ENCODE measurements at regions not wholly inside any gene's neighbourhood (a gene's known extent, or its start where the extent isn't known, plus 50 kb on each side); places are given as distances from the start of the nearest gene placed in this dataset.

GRCh38 chr1:168482106-168482505, 61.7 kb downstream of the XCL2 start:
- peaks cover 0 to 9% (median 2%) of the 10 kb centered on the region in 4 experiments; a peak in 3 of 7 replicates for H3K4me1 ChIP-seq (replicated peaks in 1 of 4; ENCODE audit: control insufficient read depth in 3 of 4, insufficient read depth in 4 of 4, low read length in 3 of 4)
- H3K9me3 ChIP-seq (ENCODE audit: insufficient read depth in 2 of 2, low read depth in 1 of 2, low read length in 1 of 2) = no peaks in the 10 kb centered on the region
- H3K27me3 ChIP-seq (replicated peaks in 1 of 4; ENCODE audit: control insufficient read depth in 3 of 4, extremely low read depth in 1 of 4, insufficient read depth in 3 of 4, low read length in 3 of 4) = no peaks in the 10 kb centered on the region
- no peak overlapping the region for H3K4ac ChIP-seq (replicated peaks; ENCODE audit: insufficient read length, low read depth, low read length)
- H2BK15ac ChIP-seq (ENCODE audit: low read length) = no peak overlapping the region
- POLR2A ChIA-PET (ENCODE audit: partially characterized antibody) = no interaction called here
- H4K8ac ChIP-seq (ENCODE audit: extremely low read depth, insufficient read depth, low read length) = no peak overlapping the region
- no peak overlapping the region for H3K18ac ChIP-seq (ENCODE audit: extremely low read depth, low read length)
- no peaks in the 10 kb centered on the region for H3K79me1 ChIP-seq (ENCODE audit: low read depth, low read length)
- DNase-seq (ENCODE audit: low read depth in 1 of 2, low spot score in 2 of 2) = no peak
- CTCF ChIA-PET (ENCODE audit: partially characterized antibody) = interaction anchor here (0.9 to 1.6 kb wide), 8 partner anchors 24 to 255 kb away, joined by 3 to 6 read pairs (median 3); no protein-coding TSS in a partner anchor
- H3K14ac ChIP-seq (ENCODE audit: insufficient read length) = no peak overlapping the region
- H3K4me3 ChIP-seq (ENCODE audit: extremely low read depth in 1 of 4, insufficient read depth in 2 of 4, low read depth in 3 of 4, low read length in 4 of 4) = no peak overlapping the region
- 0 out of 2 replicates have a peak overlapping the region, but pooled peaks have one; percentile 10 for H2BK12ac ChIP-seq (ENCODE audit: low read depth, low read length)
- peak overlapping the region in 1 of 2 experiments; percentile 40; a peak in 2 of 4 replicates for H3K4me2 ChIP-seq (ENCODE audit: insufficient read depth in 1 of 2, low read depth in 2 of 2, low read length in 2 of 2)
- no peak overlapping the region for H2BK5ac ChIP-seq (ENCODE audit: low read depth, low read length)
- peak; percentile 32 for FAIRE-seq
- no peak overlapping the region for H4K91ac ChIP-seq (replicated peaks; ENCODE audit: insufficient read length, low read length)
- H3K56ac ChIP-seq (replicated peaks; ENCODE audit: insufficient read length, low read depth, low read length) = no peak overlapping the region
- TF ChIP-seq TEAD4 (IDR thresholded peaks at IDR 0.05; ENCODE audit: low read depth, low read length) = 0 out of 2 replicates have a peak, but pooled peaks have one; percentile 38
- TF ChIP-seq CTBP2 (IDR thresholded peaks at IDR 0.05; ENCODE audit: borderline replicate concordance, insufficient read depth, insufficient read length, low read length) = no peak
- TF ChIP-seq SIRT6 (IDR thresholded peaks at IDR 0.05; ENCODE audit: low read length) = no peak
- no peak for TF ChIP-seq RFX5 (IDR thresholded peaks at IDR 0.05; ENCODE audit: borderline replicate concordance, low read depth, low read length)
- TF ChIP-seq KDM5A (IDR thresholded peaks at IDR 0.05; ENCODE audit: low read length) = no peak
- TF ChIP-seq SUZ12 (IDR thresholded peaks at IDR 0.05; ENCODE audit: low read length) = no peak
- H2AFZ ChIP-seq (ENCODE audit: low read length) = no peak overlapping the region
- H4K5ac ChIP-seq (ENCODE audit: insufficient read length, low read depth, low read length) = no peak overlapping the region
- H4K20me1 ChIP-seq (replicated peaks in 1 of 2; ENCODE audit: control insufficient read depth in 1 of 2, insufficient read depth in 2 of 2, low read length in 2 of 2) = no peaks in the 10 kb centered on the region
- no peaks in the 10 kb centered on the region for H3K36me3 ChIP-seq (ENCODE audit: control insufficient read depth in 2 of 4, insufficient read depth in 4 of 4, low read length in 3 of 4)
- no peak overlapping the region for H3K9ac ChIP-seq (replicated peaks in 1 of 4; ENCODE audit: extremely low read depth in 1 of 4, low read depth in 3 of 4, low read length in 3 of 4)
- no peak overlapping the region for H2AK5ac ChIP-seq (ENCODE audit: low read depth, low read length)
- no peak overlapping the region for H2BK20ac ChIP-seq (ENCODE audit: low read length)
- no peak overlapping the region for H3K23ac ChIP-seq (ENCODE audit: insufficient read length)
- H2BK120ac ChIP-seq (replicated peaks; ENCODE audit: low read depth, low read length) = no peak overlapping the region
- no peaks in the 10 kb centered on the region for H3K79me2 ChIP-seq (ENCODE audit: control insufficient read depth in 1 of 2, insufficient read depth in 2 of 2, low read length in 2 of 2)
- no peak overlapping the region for H3K27ac ChIP-seq (ENCODE audit: low read depth, low read length)
- H3K23me2 ChIP-seq (ENCODE audit: low read depth, low read length) = no peaks in the 10 kb centered on the region

Data from H1 (cell line).